ENCODE measurements at regions not wholly inside any gene's neighbourhood (a gene's known extent, or its start where the extent isn't known, plus 50 kb on each side); places are given as distances from the start of the nearest gene placed in this dataset.

GRCh38 chr2:173753441-173753840, 211.7 kb downstream of the SP3 start:
- TF ChIP-seq CTCF (IDR thresholded peaks at IDR 0.05) (no peak), EZH2 (IDR thresholded peaks at IDR 0.05) (no peak)

Data from neural progenitor cell (in vitro differentiated cells).